ENCODE measurements at regions not wholly inside any gene's neighbourhood (a gene's known extent, or its start where the extent isn't known, plus 50 kb on each side); places are given as distances from the start of the nearest gene placed in this dataset.

DNA sequence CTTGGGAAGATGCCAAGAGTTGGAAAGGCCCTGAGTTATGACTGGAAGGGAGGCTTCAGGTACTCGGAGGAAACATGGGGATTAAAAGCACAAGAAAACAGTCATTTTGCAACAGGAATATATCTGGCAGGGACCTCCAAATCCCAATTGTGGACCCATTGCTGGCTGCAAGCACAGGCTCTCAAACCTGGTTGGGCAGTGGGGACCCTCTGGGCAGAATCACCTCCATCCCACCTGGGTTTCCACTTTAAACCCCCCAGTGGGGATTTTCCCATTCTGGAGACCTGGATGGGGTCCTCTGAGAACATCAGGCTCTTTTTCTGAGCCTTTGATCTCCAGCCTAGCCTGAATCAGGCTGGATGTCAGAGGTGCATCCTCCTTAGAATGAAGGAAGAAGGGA lies 177.8 kb downstream of the ASMT start:
- CTCF ChIA-PET (ENCODE audit: low intra/inter-chr PET ratio, low total read pairs) = no interaction called here

More for the DNA sequence above, 177.8 kb downstream of the ASMT start:
- intact Hi-C loops (cut with micrococcal nuclease; ENCODE audit: unreplicated experiment) (no loop called here), in situ Hi-C loops (cut with HindIII; ENCODE audit: extremely low pct_ligation_motif_present, low pct_unique_long_range_greater_than_20kb) (no loop called here)
- no peak for DNase-seq (ENCODE audit: low spot score)
- no peaks in the 10 kb centered on the region for H3K4me1 ChIP-seq (ENCODE audit: insufficient read depth, low read length)
- no peaks in the 10 kb centered on the region for H3K79me2 ChIP-seq (ENCODE audit: insufficient read depth, low read length)
- H3K27ac ChIP-seq (ENCODE audit: extremely low read length, insufficient read depth, low read length) = no peak overlapping the region
- no peak overlapping the region for H3K4me3 ChIP-seq (replicated peaks in 1 of 3; ENCODE audit: insufficient read depth in 1 of 3, low read depth in 2 of 3, low read length in 3 of 3)
- no peaks in the 10 kb centered on the region for H3K9me3 ChIP-seq (ENCODE audit: low read length)
- H2AFZ ChIP-seq (ENCODE audit: low read length) = no peak overlapping the region
- no peak overlapping the region for H3K4me2 ChIP-seq (ENCODE audit: low read depth, low read length)
- FAIRE-seq = no peak
- 0% methylated on average over 1 of the region's 1 CpG for WGBS (ENCODE audit: low lambda C conversion rate)
- no peaks in the 10 kb centered on the region for H3K27me3 ChIP-seq (ENCODE audit: control insufficient read depth in 1 of 2, insufficient read depth in 2 of 2, low read length in 2 of 2)
- no peak overlapping the region for H3K9ac ChIP-seq (ENCODE audit: insufficient read depth, low read depth, low read length)
- BruUV-seq (replicated peaks) = no TSS peak
- no peaks in the 10 kb centered on the region for H4K20me1 ChIP-seq (ENCODE audit: insufficient read depth, low read length)
- ATAC-seq = no peak
- TF ChIP-seq KAT7 (CRISPR knock-in tag; IDR thresholded peaks at IDR 0.05; ENCODE audit: borderline replicate concordance) (no peak), ZNF501 (CRISPR knock-in tag; IDR thresholded peaks at IDR 0.05) (no peak), ZNF558 (CRISPR knock-in tag; IDR thresholded peaks at IDR 0.05; ENCODE audit: borderline replicate concordance) (no peak), SMAD3 (CRISPR knock-in tag; IDR thresholded peaks at IDR 0.05) (no peak), ZNF33B (CRISPR knock-in tag; IDR thresholded peaks at IDR 0.05) (no peak), ZNF550 (CRISPR knock-in tag; IDR thresholded peaks at IDR 0.05; ENCODE audit: borderline replicate concordance) (no peak), IKZF1 (IDR thresholded peaks at IDR 0.05) (no peak), ZNF17 (CRISPR knock-in tag; IDR thresholded peaks at IDR 0.05) (no peak), ZNF770 (CRISPR knock-in tag; IDR thresholded peaks at IDR 0.05) (no peak), ZNF382 (CRISPR knock-in tag; IDR thresholded peaks at IDR 0.05; ENCODE audit: borderline replicate concordance) (no peak)
- TF ChIP-seq, protein P1, sequence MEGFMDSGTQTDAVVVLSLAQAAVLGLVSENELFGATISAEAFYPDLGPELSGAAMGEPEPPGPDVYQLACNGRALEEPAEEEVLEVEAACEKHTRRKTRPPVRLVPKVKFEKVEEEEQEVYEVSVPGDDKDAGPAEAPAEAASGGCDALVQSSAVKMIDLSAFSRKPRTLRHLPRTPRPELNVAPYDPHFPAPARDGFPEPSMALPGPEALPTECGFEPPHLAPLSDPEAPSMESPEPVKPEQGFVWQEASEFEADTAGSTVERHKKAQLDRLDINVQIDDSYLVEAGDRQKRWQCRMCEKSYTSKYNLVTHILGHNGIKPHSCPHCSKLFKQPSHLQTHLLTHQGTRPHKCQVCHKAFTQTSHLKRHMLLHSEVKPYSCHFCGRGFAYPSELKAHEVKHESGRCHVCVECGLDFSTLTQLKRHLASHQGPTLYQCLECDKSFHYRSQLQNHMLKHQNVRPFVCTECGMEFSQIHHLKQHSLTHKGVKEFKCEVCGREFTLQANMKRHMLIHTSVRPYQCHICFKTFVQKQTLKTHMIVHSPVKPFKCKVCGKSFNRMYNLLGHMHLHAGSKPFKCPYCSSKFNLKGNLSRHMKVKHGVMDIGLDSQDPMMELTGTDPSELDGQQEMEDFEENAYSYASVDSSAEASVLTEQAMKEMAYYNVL (CRISPR knock-in tag; IDR thresholded peaks at IDR 0.05; ENCODE audit: borderline replicate concordance) = no peak
- POLR2A ChIA-PET = no interaction called here
- no peaks in the 10 kb centered on the region for H3K36me3 ChIP-seq (replicated peaks in 1 of 2; ENCODE audit: control insufficient read depth in 1 of 2, insufficient read depth in 2 of 2, low read length in 2 of 2)

All from HepG2 (cell line).